HCT116 (cell line): ENCODE measurements at regions not wholly inside any gene's neighbourhood (a gene's known extent, or its start where the extent isn't known, plus 50 kb on each side); places are given as distances from the start of the nearest gene placed in this dataset.

Experiments
- ATAC-seq: fragments of 200-7000 bp; cut with Tn5 transposase; 2 replicates; pipeline ENCODE4 v1.9.1; 2020; ENCODE audit warnings: mild to moderate bottlenecking, moderate library complexity
- BruUV-seq: library from RNA; stranded (reverse); fragments of 400-500 nt; replicated peaks from 2 replicates; lab custom pipeline; 2021; lab: Mats Ljungman, UMichigan
- CTCF ChIA-PET: fragments of 300-600 bp; sonication (Branson Sonifier 250); formaldehyde crosslinking; loops from one replicate; lab custom pipeline; 2021; ENCODE audit warnings: antibody characterized with exemption; lab: Charles Lee
- POLR2A ChIA-PET: fragments of 300-600, 350-600 bp; sonication (Branson Sonifier 250); formaldehyde crosslinking; loops from one replicate; lab custom pipeline; 2021; ENCODE audit warnings: antibody characterized with exemption; lab: Charles Lee
- RAD21 ChIA-PET, 2 experiments: fragments of 300-600 bp; sonication (Branson Sonifier 250); formaldehyde crosslinking; loops; one replicate each; lab custom pipeline; 2023; ENCODE audit warnings: low total read pairs in 2 of 2; ENCODE audit not compliant: uncharacterized antibody in 2 of 2, unreplicated experiment in 2 of 2, low non-redundant PET in 1 of 2; lab: Charles Lee
- DNase-seq: peaks from one replicate; pipeline ENCODE4 v3.0.0-alpha.2; 2010; ENCODE audit warnings: low read depth, low spot score
- H2AFZ ChIP-seq: fragments of 200-600 bp; shearing (Covaris generic), sonication (generic); 2 replicates; pipeline ENCODE4 v1.6.1; 2017; ENCODE audit warnings: low read depth, mixed run types, mixed read lengths, antibody characterized with exemption, low read length; ENCODE audit not compliant: poor library complexity, severe bottlenecking
- H3K27ac ChIP-seq: 2 replicates; pipeline ENCODE4 v1.5.1; 2012; ENCODE audit warnings: low read depth, low read length
- H3K27me3 ChIP-seq: fragments of 200-600 bp; sonication (generic); 2 replicates; pipeline ENCODE4 v1.6.1; 2016; ENCODE audit warnings: mixed run types, low read length, mixed read lengths; ENCODE audit not compliant: insufficient read depth
- H3K36me3 ChIP-seq, 2 experiments: fragments of 200-500 bp in 1 of 2; fragments of 200-600 bp in 1 of 2; sonication (Bioruptor generic) in 1 of 2; sonication (generic) in 1 of 2; 2 replicates each; pipeline versions ENCODE4 v1.5.1 to v1.6.1; 2014 to 2016; ENCODE audit warnings: low read length in 2 of 2, inconsistent platforms in 1 of 2, mixed read lengths in 1 of 2, mixed run types in 1 of 2; ENCODE audit not compliant: insufficient read depth in 2 of 2, control insufficient read depth in 1 of 2
- H3K4me1 ChIP-seq, 2 experiments: fragments of 200-600 bp in 1 of 2; sonication (generic) in 1 of 2; 2 replicates each; pipeline versions ENCODE4 v1.5.1 to v1.6.1; 2012 to 2017; ENCODE audit warnings: low read length in 2 of 2, inconsistent platforms in 1 of 2, mild to moderate bottlenecking in 1 of 2, mixed read lengths in 1 of 2, mixed run types in 1 of 2, moderate library complexity in 1 of 2; ENCODE audit not compliant: insufficient read depth in 2 of 2, control insufficient read depth in 1 of 2
- H3K4me2 ChIP-seq: fragments of 200-600 bp; sonication (generic); 2 replicates; pipeline ENCODE4 v1.6.1; 2017; ENCODE audit warnings: mixed run types, low read length, mixed read lengths
- H3K4me3 ChIP-seq, 2 experiments: fragments of 200-600 bp in 1 of 2; sonication (generic) in 1 of 2; replicated peaks in 1 of 2; 2 replicates each; pipeline ENCODE4 v1.5.1; 2011 to 2016; ENCODE audit warnings: low read length in 2 of 2, control low read depth in 1 of 2, low read depth in 1 of 2, mild to moderate bottlenecking in 1 of 2, mixed read lengths in 1 of 2, mixed run types in 1 of 2
- H3K79me2 ChIP-seq: fragments of 200-600 bp; sonication (generic); 2 replicates; pipeline ENCODE4 v1.6.1; 2017; ENCODE audit warnings: mild to moderate bottlenecking, mixed run types, low read length, moderate library complexity, mixed read lengths; ENCODE audit not compliant: insufficient read depth
- H3K9ac ChIP-seq: fragments of 200-600 bp; sonication (generic); 2 replicates; pipeline ENCODE4 v1.6.1; 2016; ENCODE audit warnings: low read length, mixed read lengths
- H3K9me2 ChIP-seq: fragments of 200-600 bp; sonication (generic), shearing (Covaris generic); 2 replicates; pipeline ENCODE4 v1.6.1; 2017; ENCODE audit warnings: mixed run types, mild to moderate bottlenecking, moderate library complexity; ENCODE audit not compliant: insufficient read depth
- H3K9me3 ChIP-seq, 2 experiments: fragments of 200-500 bp in 1 of 2; fragments of 200-600 bp in 1 of 2; sonication (Bioruptor generic) in 1 of 2; sonication (generic) in 1 of 2; 2 replicates each; pipeline ENCODE4 v1.6.1; 2014 to 2017; ENCODE audit warnings: low read length in 2 of 2, mixed read lengths in 2 of 2, inconsistent platforms in 1 of 2, low read depth in 1 of 2, mild to moderate bottlenecking in 1 of 2, mixed run types in 1 of 2, moderate library complexity in 1 of 2; ENCODE audit not compliant: control insufficient read depth in 1 of 2, insufficient read depth in 1 of 2
- H4K20me1 ChIP-seq: fragments of 200-600 bp; sonication (generic), shearing (Covaris generic); 2 replicates; pipeline ENCODE4 v1.6.1; 2017; ENCODE audit warnings: mixed run types, mild to moderate bottlenecking, moderate library complexity; ENCODE audit not compliant: insufficient read depth
- CBX3 ChIP-seq: IDR thresholded peaks from 2 replicates; pipeline ENCODE4 v1.6.1; 2012; ENCODE audit warnings: low read depth
- ELF1 ChIP-seq: IDR thresholded peaks from 2 replicates; pipeline ENCODE4 v1.6.1; 2012; ENCODE audit warnings: low read depth, borderline replicate concordance
- EZH2 ChIP-seq: fragments of 200-600 bp; sonication (generic); IDR thresholded peaks from 2 replicates; pipeline ENCODE4 v1.6.1; 2017; ENCODE audit warnings: antibody characterized with exemption, mixed run types
- EZH2phosphoT487 ChIP-seq: fragments of 200-600 bp; IDR thresholded peaks from 2 replicates; pipeline ENCODE4 v1.6.1; 2018; ENCODE audit warnings: antibody characterized with exemption, borderline replicate concordance
- FOSL1 ChIP-seq: IDR thresholded peaks from 2 replicates; pipeline ENCODE4 v1.6.1; 2012; ENCODE audit warnings: low read depth
- JUND ChIP-seq: IDR thresholded peaks from 2 replicates; pipeline ENCODE4 v1.6.1; 2012
- RAD21 ChIP-seq: IDR thresholded peaks from 2 replicates; pipeline ENCODE4 v1.6.1; 2012; ENCODE audit warnings: low read depth, mild to moderate bottlenecking
- SIN3A ChIP-seq: IDR thresholded peaks from 2 replicates; pipeline ENCODE4 v1.6.1; 2012; ENCODE audit warnings: low read depth
- SRF ChIP-seq: IDR thresholded peaks from 2 replicates; pipeline ENCODE4 v1.6.1; 2012; ENCODE audit warnings: low read depth
- YY1 ChIP-seq: IDR thresholded peaks from 2 replicates; pipeline ENCODE4 v1.6.1; 2011; ENCODE audit warnings: low read length, low read depth, moderate library complexity, mild to moderate bottlenecking; ENCODE audit not compliant: insufficient replicate concordance; ENCODE audit errors: extremely low read depth
- ZFX ChIP-seq: fragments of 450-650 bp; IDR thresholded peaks from 2 replicates; pipeline ENCODE4 v1.6.1; 2017
- ZNF274 ChIP-seq: fragments of 200-500 bp; sonication (Bioruptor generic); IDR thresholded peaks from 2 replicates; pipeline ENCODE4 v1.6.1; 2014; ENCODE audit warnings: mild to moderate bottlenecking, low read depth, low read length, inconsistent platforms
- intact Hi-C: fragments of 100-400 bp; cut with micrococcal nuclease; formaldehyde crosslinking; loops from 2 replicates; pipeline ENCODE4 v1.10.0; 2022
- TF ChIP-seq, protein P1 (sequence below): IDR thresholded peaks from 2 replicates; pipeline ENCODE4 v1.6.1; 2011; ENCODE audit warnings: mild to moderate bottlenecking, low read length, moderate library complexity; ENCODE audit not compliant: insufficient replicate concordance; ENCODE audit errors: extremely low read depth

DNA sequence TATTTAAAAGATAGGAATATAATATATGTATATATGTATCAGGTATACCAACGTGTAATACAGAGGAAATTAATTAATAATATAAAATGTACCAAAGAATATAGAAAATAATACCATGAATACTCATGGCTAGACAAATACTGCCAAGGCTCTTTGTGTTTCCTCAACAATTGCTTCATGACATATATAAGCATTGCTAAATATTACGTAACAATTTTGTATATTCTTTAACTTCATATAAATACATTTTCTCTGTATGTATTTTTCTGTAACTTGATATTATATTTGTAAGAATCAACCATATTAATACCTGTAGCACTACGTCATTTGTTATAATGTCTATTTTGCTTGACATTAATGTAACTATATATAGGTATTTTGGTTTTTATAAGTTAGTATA is 104.0 kb downstream of the CEP44 start:
- Histone ChIP-seq H4K20me1 (no peaks in the 10 kb centered on the region), H3K27me3 (no peaks in the 10 kb centered on the region), H2AFZ (no peak overlapping the region), H3K9me3 (no peaks in the 10 kb centered on the region), H3K36me3 (no peaks in the 10 kb centered on the region), H3K27ac (no peak overlapping the region), H3K4me3 (no peak overlapping the region), H3K4me1 (peaks cover 0 to 13% of the 10 kb centered on the region in 2 experiments; a peak in 2 of 4 replicates), H3K79me2 (no peaks in the 10 kb centered on the region), H3K4me2 (no peak overlapping the region), H3K9ac (no peak overlapping the region), H3K9me2 (no peaks in the 10 kb centered on the region)
- intact Hi-C loops, result no loop called here
- CTCF ChIA-PET, result no interaction called here
- TF ChIP-seq FOSL1 (no peak), EZH2 (no peak), CBX3 (no peak), JUND (no peak), YY1 (no peak), ELF1 (no peak), SRF (no peak), SIN3A (no peak), ZNF274 (no peak), ZFX (no peak), RAD21 (no peak), EZH2phosphoT487 (no peak)
- TF ChIP-seq, protein P1, sequence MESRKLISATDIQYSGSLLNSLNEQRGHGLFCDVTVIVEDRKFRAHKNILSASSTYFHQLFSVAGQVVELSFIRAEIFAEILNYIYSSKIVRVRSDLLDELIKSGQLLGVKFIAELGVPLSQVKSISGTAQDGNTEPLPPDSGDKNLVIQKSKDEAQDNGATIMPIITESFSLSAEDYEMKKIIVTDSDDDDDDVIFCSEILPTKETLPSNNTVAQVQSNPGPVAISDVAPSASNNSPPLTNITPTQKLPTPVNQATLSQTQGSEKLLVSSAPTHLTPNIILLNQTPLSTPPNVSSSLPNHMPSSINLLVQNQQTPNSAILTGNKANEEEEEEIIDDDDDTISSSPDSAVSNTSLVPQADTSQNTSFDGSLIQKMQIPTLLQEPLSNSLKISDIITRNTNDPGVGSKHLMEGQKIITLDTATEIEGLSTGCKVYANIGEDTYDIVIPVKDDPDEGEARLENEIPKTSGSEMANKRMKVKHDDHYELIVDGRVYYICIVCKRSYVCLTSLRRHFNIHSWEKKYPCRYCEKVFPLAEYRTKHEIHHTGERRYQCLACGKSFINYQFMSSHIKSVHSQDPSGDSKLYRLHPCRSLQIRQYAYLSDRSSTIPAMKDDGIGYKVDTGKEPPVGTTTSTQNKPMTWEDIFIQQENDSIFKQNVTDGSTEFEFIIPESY, result no peak
- POLR2A ChIA-PET, result no interaction called here
- RAD21 ChIA-PET, result no interaction called here
- DNase-seq, result no peak
- BruUV-seq, result no TSS peak
- ATAC-seq, result no peak
